ENCODE measurements at regions not wholly inside any gene's neighbourhood (a gene's known extent, or its start where the extent isn't known, plus 50 kb on each side); places are given as distances from the start of the nearest gene placed in this dataset.

- no peak for TF ChIP-seq ZBTB10 (CRISPR knock-in tag; IDR thresholded peaks at IDR 0.05; ENCODE audit: borderline replicate concordance)
- TF ChIP-seq ZNF672 (CRISPR knock-in tag; IDR thresholded peaks at IDR 0.05) = no peak
- no peak for TF ChIP-seq STAT5B (CRISPR knock-in tag; IDR thresholded peaks at IDR 0.05)
Observed at GRCh38 chr3:61331929-61332552, 80.8 kb upstream of the FHIT start (continued).

- H2AFZ ChIP-seq (ENCODE audit: low read length) = no peak overlapping the region
- intact Hi-C loops (cut with micrococcal nuclease; ENCODE audit: unreplicated experiment) (no loop called here), in situ Hi-C loops (cut with HindIII; ENCODE audit: extremely low pct_ligation_motif_present, low pct_unique_long_range_greater_than_20kb) (no loop called here)
- no peak overlapping the region for H3K4me3 ChIP-seq (replicated peaks in 1 of 3; ENCODE audit: insufficient read depth in 1 of 3, low read depth in 2 of 3, low read length in 3 of 3)
- no peaks in the 10 kb centered on the region for H3K9me3 ChIP-seq (ENCODE audit: low read length)
- no peak overlapping the region for H3K4me2 ChIP-seq (ENCODE audit: low read depth, low read length)
- CTCF ChIA-PET (ENCODE audit: low intra/inter-chr PET ratio, low total read pairs) = no interaction called here
- H3K27me3 ChIP-seq (ENCODE audit: control insufficient read depth in 1 of 2, insufficient read depth in 2 of 2, low read length in 2 of 2) = no peaks in the 10 kb centered on the region
- H3K79me2 ChIP-seq (ENCODE audit: insufficient read depth, low read length) = no peaks in the 10 kb centered on the region
- H3K9ac ChIP-seq (ENCODE audit: insufficient read depth, low read depth, low read length) = no peak overlapping the region
- no peak for DNase-seq (ENCODE audit: low spot score)
- BruUV-seq (replicated peaks) = no TSS peak
- no peaks in the 10 kb centered on the region for H3K36me3 ChIP-seq (replicated peaks in 1 of 2; ENCODE audit: control insufficient read depth in 1 of 2, insufficient read depth in 2 of 2, low read length in 2 of 2)
- no peak for FAIRE-seq
- 7% methylated on average over 6 of the region's 7 CpGs for WGBS (ENCODE audit: low lambda C conversion rate)
- H3K27ac ChIP-seq (ENCODE audit: extremely low read length, insufficient read depth, low read length) = no peak overlapping the region
- H3K4me1 ChIP-seq (ENCODE audit: insufficient read depth, low read length) = no peaks in the 10 kb centered on the region
- POLR2A ChIA-PET = no interaction called here
- H4K20me1 ChIP-seq (ENCODE audit: insufficient read depth, low read length) = no peaks in the 10 kb centered on the region
- no peak for ATAC-seq
- no peak for TF ChIP-seq AGO2 (optimal IDR thresholded peaks at IDR 0.05; ENCODE audit: low read depth, low read length)
- TF ChIP-seq ZNF646 (CRISPR knock-in tag; IDR thresholded peaks at IDR 0.05) = no peak
- TF ChIP-seq ZNF577 (CRISPR knock-in tag; IDR thresholded peaks at IDR 0.05; ENCODE audit: borderline replicate concordance, low read depth) = no peak
- no peak for TF ChIP-seq HMGA1 (CRISPR knock-in tag; conservative IDR thresholded peaks at IDR 0.05)
- no peak for TF ChIP-seq TFDP1 (CRISPR knock-in tag; IDR thresholded peaks at IDR 0.05; ENCODE audit: borderline replicate concordance)
- no peak for TF ChIP-seq TAF1 (CRISPR knock-in tag; IDR thresholded peaks at IDR 0.05)
- TF ChIP-seq ZNF414 (CRISPR knock-in tag; IDR thresholded peaks at IDR 0.05) = no peak
Observed at GRCh38 chr3:61333192-61333961, 82.1 kb upstream of the FHIT start.
